Left renal cortex interstitium (tissue), 4 donors: ENCODE measurements at regions not wholly inside any gene's neighbourhood (a gene's known extent, or its start where the extent isn't known, plus 50 kb on each side); places are given as distances from the start of the nearest gene placed in this dataset.
"Not testable (repeated sequence)": the region's sequence is repeated elsewhere in the genome, so short reads cannot be mapped to it uniquely, and the experiment has no call there.

Experiments
- DNase-seq, 4 donors: peaks; one replicate each; pipeline ENCODE4 v3.0.0-alpha.2; 2013; ENCODE audit warnings: low read depth in 4 of 4, low spot score in 2 of 4, missing footprints in 1 of 4

DNA sequence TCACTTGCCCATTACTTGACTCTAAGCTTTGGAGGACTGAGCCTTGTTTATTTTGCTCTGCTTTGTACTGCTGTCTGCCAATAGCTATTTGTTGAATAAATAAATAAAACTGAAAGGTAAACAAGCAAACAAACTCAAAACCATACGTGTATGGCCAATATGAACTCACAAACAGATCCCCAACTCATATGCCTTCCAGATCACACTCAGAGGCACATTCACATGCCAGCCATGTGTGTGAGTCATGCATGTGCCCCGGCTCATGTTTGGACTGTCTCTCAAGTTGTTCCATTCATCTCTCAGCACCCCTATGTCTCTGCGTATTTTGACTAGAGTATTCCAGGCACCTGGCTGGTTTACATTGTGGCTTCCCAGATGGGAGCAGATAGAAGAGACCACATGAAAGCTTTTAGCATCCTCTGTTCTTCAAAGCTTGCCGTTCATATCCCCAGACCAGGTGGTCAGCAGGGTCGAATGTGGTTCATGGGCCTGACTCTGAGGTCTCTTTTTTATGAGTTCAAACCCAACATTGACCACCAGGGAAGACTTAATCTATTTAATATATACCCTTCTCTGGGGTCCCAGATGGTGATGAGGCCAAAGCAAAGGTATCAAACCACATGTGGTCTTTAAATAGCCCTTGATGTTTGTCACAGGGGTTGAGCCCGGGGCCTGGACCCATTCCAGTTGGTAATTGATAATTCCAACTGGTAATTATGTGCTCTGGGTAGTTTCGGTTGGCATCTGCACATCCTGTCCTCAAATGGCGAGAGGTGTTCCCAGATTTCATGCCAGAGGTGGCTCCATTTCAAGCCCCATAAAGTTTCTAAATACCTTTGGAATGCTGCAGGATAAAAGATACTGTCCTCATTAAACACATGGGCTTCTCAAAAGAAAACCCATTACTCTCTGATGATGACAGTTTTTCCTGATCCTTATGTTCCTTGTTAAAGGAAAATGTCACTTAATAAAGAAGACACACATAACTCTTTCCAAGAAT, 287.3 kb upstream of the MAF start:
- no peak for DNase-seq

DNA sequence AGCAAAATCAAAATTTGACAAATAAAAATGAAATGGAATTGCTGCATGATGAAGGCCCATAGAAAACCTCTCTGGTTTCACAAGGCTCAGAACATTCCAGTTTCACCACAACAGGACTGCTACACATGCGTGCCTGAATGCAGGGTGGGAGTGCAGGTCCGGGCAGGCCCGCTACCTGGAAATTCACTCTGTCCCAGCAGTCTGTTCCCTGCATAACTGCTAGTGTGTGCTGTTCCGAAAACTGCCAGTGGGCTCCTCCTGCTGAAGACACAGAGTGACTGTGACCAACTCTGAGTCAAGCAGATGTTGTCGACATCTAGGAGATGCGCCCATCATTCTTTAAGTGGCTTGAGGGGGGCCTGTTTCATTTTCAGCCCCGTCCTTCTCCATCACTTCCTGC, 284.8 kb upstream of the MAF start:
- no peak for DNase-seq

GRCh38 chr16:79883494-79883893, 283.0 kb upstream of the MAF start:
- no peak for DNase-seq

DNA sequence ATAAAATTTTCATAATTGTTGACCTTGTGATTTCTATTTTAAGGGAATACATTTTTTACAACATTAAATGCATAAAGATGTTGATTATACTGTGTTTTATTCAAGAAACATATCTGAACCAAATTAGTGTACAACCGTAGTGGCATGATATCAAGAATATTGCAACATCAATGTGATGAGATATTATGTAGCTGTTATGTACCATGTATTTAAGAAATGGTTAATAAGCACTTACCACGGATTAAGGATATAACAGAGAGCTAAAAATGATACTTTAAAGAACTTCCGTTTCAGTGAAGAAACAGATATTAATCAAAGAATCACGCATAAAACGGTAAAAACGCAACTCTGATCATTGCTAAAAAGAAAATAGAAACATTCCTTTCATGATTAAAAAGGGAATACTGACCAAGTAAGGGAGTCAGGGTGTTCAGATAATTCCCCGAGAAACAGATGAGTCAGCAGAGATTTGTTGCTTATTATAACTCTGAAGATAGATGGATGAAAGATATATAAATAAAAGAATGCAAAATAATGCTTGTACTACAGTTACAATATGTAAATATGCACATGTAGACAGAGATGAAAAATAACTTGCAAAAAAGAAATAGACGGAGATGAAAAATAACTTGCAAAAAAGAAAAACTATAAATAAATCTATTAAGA, 281.9 kb upstream of the MAF start:
- no peak for DNase-seq

GRCh38 chr16:79881107-79881506, 280.6 kb upstream of the MAF start:
- not testable (repeated sequence) for DNase-seq

DNA sequence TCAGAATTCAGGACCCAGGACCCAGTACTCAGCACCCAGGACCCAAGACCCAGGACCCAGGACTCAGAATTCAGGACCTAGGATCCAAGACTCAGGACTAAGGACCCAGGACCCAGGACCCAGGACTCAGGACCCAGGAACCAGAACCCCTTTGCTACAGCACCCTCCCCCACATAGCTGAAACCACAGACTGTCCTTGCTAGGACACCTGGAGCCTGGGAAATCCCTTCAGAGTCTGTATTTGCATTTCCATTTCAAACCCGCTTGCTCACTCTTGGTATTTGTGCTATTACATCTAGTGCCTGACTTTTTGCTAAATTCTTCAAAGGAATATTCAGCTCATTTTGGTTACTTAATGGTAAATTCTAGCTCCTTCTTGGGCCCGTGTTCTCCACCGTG, 275.8 kb upstream of the MAF start:
- DNase-seq = no peak

DNA sequence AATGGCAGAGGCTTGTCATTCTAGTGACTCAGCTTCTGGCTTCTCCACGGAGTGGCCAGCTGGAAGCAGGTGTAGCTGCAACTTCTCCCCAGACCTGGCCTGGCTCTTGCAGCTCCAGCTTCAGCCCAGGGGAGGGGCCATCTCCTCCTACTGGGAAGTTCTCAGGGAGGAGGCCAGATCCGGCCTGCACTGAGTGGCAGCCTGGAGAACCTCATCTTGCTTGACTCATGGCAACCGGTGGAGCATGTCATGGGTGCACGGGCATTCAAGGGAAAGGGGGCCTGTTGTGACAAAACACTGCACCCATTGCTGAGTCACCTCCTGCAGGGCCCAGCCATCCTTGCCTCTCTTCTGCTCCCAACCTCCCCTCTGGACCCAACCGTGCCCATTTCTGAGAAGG, 273.9 kb upstream of the MAF start:
- no peak for DNase-seq

DNA sequence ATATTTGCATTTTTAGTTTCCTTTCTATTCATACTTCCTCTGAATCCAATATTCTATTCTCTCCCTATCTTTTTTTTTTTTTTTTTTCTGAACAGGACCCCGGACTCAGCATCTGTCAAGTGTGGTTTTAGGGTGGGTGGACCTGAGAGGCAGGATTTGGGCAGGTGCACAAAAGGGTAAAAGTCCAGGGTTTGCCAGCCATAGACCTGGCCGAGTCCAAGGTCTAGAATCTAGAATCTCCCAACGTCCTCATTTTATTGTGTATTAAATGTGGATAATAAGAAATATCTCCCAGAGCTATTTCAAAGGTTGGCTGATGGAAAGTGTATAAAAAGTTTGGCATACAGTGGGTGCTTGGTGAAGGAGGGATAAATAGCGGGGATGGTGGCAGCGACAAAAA, 273.3 kb upstream of the MAF start:
- DNase-seq = no peak

GRCh38 chr16:79871906-79872305, 271.4 kb upstream of the MAF start:
- DNase-seq = peak in 1 of 4 donors; percentile 4

DNA sequence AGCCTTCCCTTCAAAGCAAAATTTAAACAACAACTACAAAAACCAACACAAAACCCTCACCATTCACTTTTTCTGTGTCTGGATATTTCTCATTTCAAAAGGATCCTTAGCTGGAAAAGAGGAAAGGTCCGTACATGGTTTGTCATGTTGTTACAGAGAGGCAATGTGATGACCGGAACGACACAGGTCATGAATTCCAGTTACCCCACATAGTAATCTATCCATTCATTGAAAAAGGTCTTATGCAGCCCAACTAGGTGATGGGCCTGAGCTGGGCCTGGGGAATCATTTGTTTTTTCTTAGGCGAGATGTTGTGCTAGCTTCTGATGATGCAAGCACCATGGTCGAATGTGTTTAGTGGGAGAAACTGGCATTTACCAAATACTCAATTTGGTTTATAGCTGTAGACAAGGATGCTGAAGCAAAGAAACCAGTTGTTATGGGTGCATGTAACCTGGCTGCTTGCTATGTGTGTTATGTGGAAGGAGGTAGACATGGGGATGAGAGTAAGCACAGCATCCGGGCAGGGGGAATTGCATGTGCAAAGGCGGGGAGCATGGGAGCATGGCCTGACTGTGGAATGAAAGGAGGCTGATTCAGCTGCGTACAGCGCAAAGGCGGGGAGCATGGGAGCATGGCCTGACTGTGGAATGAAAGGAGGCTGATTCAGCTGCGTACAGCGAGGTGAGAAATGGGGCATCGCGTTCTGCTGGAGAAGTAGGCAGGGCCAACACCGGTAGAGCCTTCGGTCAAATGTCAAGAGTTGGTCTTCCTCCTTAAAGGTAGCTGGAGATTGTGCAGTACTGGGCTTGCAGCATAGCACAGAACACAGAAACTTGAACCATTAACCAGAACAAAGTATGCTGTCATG, 269.7 kb upstream of the MAF start:
- DNase-seq = no peak

DNA sequence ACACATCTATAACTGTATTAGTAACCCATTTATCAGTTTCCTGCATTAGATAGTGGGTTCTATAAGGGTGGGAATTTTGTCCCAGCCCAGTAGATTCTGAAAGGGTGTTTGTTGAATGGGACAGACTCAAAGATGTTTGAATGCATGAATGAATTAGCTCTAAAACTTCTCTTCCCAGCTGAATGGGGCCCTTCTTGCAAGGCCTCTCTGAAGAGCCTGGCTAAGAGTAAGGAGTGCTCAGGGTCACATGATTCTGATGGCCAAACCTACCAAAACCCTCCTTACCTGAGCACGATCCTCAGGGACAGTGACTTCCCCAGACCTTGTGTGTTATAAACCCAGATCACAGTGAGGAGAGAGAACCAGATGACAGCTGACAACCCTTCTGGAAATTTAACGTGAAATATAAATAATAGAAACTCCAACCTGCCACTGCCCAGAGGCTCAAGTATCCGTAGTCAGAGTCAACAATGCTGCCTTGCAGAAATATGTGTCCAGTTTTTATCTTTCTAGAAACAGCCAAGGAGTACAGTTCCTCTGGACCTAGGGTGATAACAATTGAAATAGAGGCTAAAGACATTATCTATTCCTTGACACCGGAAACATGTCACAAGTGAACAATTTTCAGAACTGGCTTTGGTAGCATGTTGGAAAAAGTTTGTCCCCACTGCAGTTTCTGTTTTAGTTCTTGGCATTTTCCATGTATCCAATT, 268.9 kb upstream of the MAF start:
- DNase-seq = no peak

DNA sequence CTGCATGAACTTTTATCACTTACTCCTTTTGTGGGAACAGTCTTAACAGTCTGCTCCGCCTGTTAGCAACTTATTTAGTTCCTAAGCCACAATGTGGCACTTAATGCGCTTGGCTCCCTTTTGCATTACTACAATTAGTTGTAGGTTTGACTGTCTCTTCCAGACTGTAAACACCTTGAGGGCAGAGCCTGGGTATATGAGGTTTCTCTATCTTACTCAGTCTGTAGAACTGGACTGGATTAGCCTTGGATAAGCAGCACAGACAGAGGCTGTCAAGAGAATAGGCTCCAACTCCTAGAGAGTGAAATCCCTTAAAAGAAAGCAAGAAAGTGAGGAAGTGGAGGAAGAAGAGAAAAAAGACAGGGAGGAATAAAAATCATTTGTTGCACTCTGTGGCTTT, 268.3 kb upstream of the MAF start:
- DNase-seq = no peak

DNA sequence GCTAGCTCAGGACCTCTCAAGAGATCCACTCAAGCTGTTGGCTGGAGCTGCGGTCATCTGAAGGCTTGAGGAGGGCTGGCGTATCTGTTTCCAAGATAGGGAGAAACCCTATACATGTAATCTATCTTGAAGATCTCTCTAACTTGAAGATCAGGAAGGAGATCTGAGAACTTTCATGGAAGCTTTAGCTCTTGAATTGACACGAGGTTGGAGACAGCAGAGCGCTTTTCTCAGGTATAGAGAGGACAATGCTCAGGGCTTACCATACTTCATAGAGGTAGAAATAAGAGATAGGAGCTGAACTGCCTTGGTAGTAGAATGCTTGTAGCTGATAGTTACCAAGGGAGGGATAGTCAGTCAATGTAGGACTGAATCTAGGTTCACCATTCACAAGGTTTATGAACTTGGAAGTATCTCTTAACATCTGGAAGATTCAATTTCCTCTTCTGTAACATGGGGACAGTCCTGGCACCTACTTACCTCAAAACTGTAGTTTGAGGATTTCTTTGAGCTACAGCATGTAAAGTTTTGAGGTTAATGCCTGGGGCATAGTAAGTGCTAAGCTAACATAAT, 267.0 kb upstream of the MAF start:
- DNase-seq = no peak

DNA sequence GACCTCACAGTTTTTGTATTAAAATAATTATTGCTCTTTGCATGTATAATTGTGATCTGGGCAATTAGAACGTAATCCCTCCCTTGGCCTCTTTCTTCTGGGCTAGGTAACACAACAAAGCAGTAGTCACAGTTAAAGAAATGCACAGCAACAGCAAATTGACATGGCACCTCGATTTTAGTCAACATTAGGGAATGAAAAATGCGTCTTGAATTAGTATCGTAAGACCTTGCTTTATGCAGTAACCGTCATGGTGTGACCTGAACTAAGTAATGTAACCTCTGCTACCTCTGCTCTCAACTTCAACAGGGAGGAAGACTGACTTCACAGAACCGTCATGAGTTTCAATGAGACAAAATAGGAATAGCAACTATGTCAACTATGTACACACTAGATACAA, 265.4 kb upstream of the MAF start:
- DNase-seq = no peak

GRCh38 chr16:79864781-79865391, 264.3 kb upstream of the MAF start:
- no peak for DNase-seq

GRCh38 chr16:79864032-79864780, 263.7 kb upstream of the MAF start:
- DNase-seq = no peak

DNA sequence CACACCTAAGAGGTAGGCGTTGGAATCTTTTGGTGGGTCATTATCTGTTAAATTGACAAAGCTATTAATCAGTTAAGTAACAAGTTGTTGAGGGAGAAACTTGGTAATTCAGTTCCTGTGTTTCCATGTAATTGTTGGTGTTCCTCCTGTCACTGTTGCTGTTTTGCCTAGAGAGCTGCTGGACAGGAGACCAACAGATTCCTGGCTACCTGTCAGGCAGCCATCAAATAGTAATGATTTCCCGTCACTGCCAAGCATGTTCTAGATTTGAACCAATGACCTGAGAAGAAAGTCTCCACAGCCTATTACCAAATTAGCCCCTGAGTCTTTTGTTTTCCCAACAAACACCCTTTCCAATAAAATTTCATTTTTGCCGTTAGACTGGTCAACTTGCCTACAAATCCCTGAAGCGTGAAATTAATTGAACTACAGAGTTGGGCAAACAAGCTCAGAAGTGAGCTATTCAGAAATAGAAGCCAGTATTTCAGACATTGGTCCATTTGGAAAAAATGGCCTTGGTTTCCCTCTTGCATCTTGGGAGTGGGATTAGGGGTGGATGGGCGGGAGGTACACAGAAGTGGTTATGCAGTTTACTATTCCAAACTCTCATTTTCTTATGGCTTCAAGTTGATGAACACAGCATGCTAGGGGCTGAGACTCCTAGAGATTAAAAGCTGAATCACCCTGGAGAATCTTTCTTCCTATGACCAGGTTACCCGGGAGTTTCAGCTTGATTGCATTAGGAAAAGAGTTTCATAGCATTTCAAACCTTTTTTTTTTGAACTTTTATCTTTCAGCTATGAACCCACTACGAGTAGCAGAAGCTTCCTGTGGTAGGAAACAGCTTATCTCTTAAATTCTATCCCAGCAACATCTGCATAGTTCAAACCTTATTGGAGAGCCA, 262.8 kb upstream of the MAF start:
- DNase-seq = no peak

DNA sequence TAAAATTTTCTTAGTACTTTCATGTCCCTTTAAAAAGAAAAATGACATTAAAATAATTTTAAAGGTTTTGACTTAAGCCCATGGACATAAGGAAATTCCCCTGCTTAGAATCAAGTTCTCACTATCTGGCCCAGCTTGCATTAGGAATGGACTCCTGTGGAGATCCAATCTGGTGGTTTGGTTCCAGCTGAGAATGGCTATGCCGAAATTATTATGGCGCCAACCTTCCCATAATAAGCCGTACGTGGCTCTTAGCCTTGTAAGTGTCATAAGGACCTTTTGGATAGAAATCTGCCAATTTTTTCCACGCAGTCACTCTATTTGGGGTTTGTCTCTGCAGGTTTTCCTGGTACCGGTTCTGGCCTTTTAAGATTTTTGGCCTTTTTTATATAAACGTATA, 262.1 kb upstream of the MAF start:
- no peak for DNase-seq
